ENCODE measurements at regions not wholly inside any gene's neighbourhood (a gene's known extent, or its start where the extent isn't known, plus 50 kb on each side); places are given as distances from the start of the nearest gene placed in this dataset.
A peak's percentile ranks its signal among the peaks of the same experiment; 100 is the strongest.

- no peaks in the 10 kb centered on the region for H3K27me3 ChIP-seq (ENCODE audit: control insufficient read depth, insufficient read depth, low read length)
- H3K27ac Mint-ChIP-seq, result no peak overlapping the region
Observed at GRCh38 chr1:239262538-239262937, 123.8 kb upstream of the CHRM3 start.

DNA sequence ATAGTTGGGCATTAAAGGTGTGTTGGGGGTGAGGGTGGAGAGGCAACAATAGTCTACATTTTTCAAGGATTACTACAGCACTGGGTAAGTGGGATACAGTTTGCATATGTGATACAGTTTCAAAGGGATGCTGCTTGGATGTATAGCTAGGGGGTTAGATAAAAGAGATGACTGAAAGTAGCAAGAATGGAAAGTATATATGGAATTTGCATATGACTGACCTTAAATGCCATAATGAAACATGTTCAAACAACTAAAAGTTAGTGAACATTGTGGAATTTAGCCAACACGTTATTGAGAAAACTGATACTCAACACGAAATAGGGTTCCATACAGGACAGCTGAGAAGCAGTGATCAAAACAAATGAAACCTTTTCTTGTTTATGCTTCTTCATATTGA lies 124.8 kb upstream of the CHRM3 start:
- Mint-ChIP-seq H3K4me3 (no peak overlapping the region), H3K4me1 (no peaks in the 10 kb centered on the region)
- no peak overlapping the region for H3K4me3 ChIP-seq (ENCODE audit: low read depth, low read length)

More at GRCh38 chr1:239262538-239262937, 123.8 kb upstream of the CHRM3 start:
- no peaks in the 10 kb centered on the region for H3K36me3 Mint-ChIP-seq
- no peaks in the 10 kb centered on the region for H3K36me3 ChIP-seq (ENCODE audit: control insufficient read depth, insufficient read depth, low read length)
- ATAC-seq (ENCODE audit: low read depth in 2 of 2) (no peak), DNase-seq (no peak)
- no peaks in the 10 kb centered on the region for H3K9me3 ChIP-seq (ENCODE audit: control insufficient read depth in 2 of 2, low read length in 2 of 2)
- H3K27ac ChIP-seq (ENCODE audit: insufficient read depth, low read length, poor library complexity, severe bottlenecking), result no peak overlapping the region
- no peaks in the 10 kb centered on the region for H3K27me3 Mint-ChIP-seq
- H3K4me3 ChIP-seq (ENCODE audit: low read depth, low read length), result no peak overlapping the region
- no peaks in the 10 kb centered on the region for H3K4me1 Mint-ChIP-seq
- H3K4me1 ChIP-seq (ENCODE audit: control insufficient read depth, insufficient read depth, low read length, poor library complexity, severe bottlenecking), result no peaks in the 10 kb centered on the region
- no peak overlapping the region for H3K4me3 Mint-ChIP-seq
- H3K9me3 Mint-ChIP-seq, result peaks cover 0 to 6% (median 0%) of the 10 kb centered on the region in 7 donors

DNA sequence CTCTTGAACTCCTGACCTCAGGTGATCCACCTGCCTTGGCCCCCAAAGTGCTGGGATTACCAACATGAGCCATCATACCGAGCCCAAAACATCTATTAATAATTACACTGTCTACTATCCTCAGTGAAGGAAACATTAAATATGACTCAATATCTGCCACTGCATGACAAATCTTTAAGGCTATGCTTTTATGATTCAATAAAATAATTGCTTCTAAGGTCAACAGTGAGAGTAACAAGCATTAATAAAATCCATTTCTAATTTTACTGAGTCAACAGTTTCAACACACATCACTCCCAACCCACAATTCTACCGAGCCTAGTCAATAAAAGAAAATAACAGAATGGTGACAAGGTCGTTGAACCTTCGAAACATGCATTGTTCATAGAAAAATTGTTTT lies 125.5 kb upstream of the CHRM3 start:
- H3K36me3 Mint-ChIP-seq, result no peaks in the 10 kb centered on the region
- Histone ChIP-seq H3K9me3 (ENCODE audit: control insufficient read depth in 2 of 2, low read length in 2 of 2) (no peaks in the 10 kb centered on the region), H3K36me3 (ENCODE audit: control insufficient read depth, insufficient read depth, low read length) (no peaks in the 10 kb centered on the region), H3K27me3 (ENCODE audit: control insufficient read depth, insufficient read depth, low read length) (no peaks in the 10 kb centered on the region), H3K4me1 (ENCODE audit: control insufficient read depth, insufficient read depth, low read length, poor library complexity, severe bottlenecking) (no peaks in the 10 kb centered on the region), H3K4me3 (ENCODE audit: low read depth, low read length) (no peak overlapping the region), H3K27ac (ENCODE audit: insufficient read depth, low read length, poor library complexity, severe bottlenecking) (no peak overlapping the region)
- H3K9me3 Mint-ChIP-seq, result peaks cover 0 to 9% (median 3%) of the 10 kb centered on the region in 7 donors
- no peaks in the 10 kb centered on the region for H3K27me3 Mint-ChIP-seq
- H3K27ac Mint-ChIP-seq, result no peak overlapping the region
- DNase-seq (no peak), ATAC-seq (ENCODE audit: low read depth in 2 of 2) (no peak)
- no peak overlapping the region for H3K4me3 Mint-ChIP-seq
- no peaks in the 10 kb centered on the region for H3K4me1 Mint-ChIP-seq

More for the DNA sequence above, 124.8 kb upstream of the CHRM3 start:
- Histone ChIP-seq H3K27me3 (ENCODE audit: control insufficient read depth, insufficient read depth, low read length) (no peaks in the 10 kb centered on the region), H3K9me3 (ENCODE audit: control insufficient read depth in 2 of 2, low read length in 2 of 2) (no peaks in the 10 kb centered on the region), H3K27ac (ENCODE audit: insufficient read depth, low read length, poor library complexity, severe bottlenecking) (no peak overlapping the region), H3K36me3 (ENCODE audit: control insufficient read depth, insufficient read depth, low read length) (no peaks in the 10 kb centered on the region), H3K4me1 (ENCODE audit: control insufficient read depth, insufficient read depth, low read length, poor library complexity, severe bottlenecking) (no peaks in the 10 kb centered on the region)
- peaks cover 0 to 9% (median 2%) of the 10 kb centered on the region in 7 donors for H3K9me3 Mint-ChIP-seq
- no peaks in the 10 kb centered on the region for H3K27me3 Mint-ChIP-seq
- no peak overlapping the region for H3K27ac Mint-ChIP-seq
- H3K36me3 Mint-ChIP-seq, result no peaks in the 10 kb centered on the region
- ATAC-seq (ENCODE audit: low read depth in 2 of 2), result peak in 1 of 2 donors; percentile 20
- DNase-seq, result no peak

- Histone ChIP-seq H3K27ac (ENCODE audit: insufficient read depth, low read length, poor library complexity, severe bottlenecking) (no peak overlapping the region), H3K4me3 (ENCODE audit: low read depth, low read length) (no peak overlapping the region), H3K4me1 (ENCODE audit: control insufficient read depth, insufficient read depth, low read length, poor library complexity, severe bottlenecking) (no peaks in the 10 kb centered on the region), H3K9me3 (ENCODE audit: control insufficient read depth in 2 of 2, low read length in 2 of 2) (no peaks in the 10 kb centered on the region), H3K36me3 (ENCODE audit: control insufficient read depth, insufficient read depth, low read length) (no peaks in the 10 kb centered on the region), H3K27me3 (ENCODE audit: control insufficient read depth, insufficient read depth, low read length) (no peaks in the 10 kb centered on the region)
- H3K27me3 Mint-ChIP-seq, result no peaks in the 10 kb centered on the region
- H3K9me3 Mint-ChIP-seq, result peaks cover 0 to 12% (median 9%) of the 10 kb centered on the region in 7 donors
- H3K4me1 Mint-ChIP-seq, result no peaks in the 10 kb centered on the region
- H3K27ac Mint-ChIP-seq, result no peak overlapping the region
- DNase-seq (no peak), ATAC-seq (ENCODE audit: low read depth in 2 of 2) (no peak)
- H3K36me3 Mint-ChIP-seq, result no peaks in the 10 kb centered on the region
- no peak overlapping the region for H3K4me3 Mint-ChIP-seq
Observed at GRCh38 chr1:239255628-239256160, 130.7 kb upstream of the CHRM3 start.

DNA sequence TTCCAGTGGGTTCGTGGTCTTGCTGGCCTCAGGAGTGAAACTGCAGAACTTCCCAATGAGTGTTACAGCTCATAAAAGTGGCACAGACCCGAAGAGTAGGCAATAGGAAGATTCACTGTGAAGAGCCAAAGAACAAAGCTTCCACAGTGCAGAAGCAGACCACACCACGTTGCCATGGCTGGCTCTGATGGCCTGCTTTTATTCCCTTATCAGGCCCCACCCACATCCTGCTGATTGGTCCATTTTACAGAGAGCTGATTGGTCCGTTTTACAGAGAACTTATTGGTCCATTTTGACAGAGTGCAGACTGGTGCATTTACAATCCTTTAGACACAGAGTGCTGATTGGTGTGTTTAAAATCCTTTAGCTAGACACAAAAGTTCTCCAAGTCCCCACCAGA lies 131.4 kb upstream of the CHRM3 start:
- H3K4me3 Mint-ChIP-seq, result no peak overlapping the region
- Histone ChIP-seq H3K27ac (ENCODE audit: insufficient read depth, low read length, poor library complexity, severe bottlenecking) (no peak overlapping the region), H3K9me3 (ENCODE audit: control insufficient read depth in 2 of 2, low read length in 2 of 2) (no peaks in the 10 kb centered on the region), H3K36me3 (ENCODE audit: control insufficient read depth, insufficient read depth, low read length) (no peaks in the 10 kb centered on the region), H3K4me1 (ENCODE audit: control insufficient read depth, insufficient read depth, low read length, poor library complexity, severe bottlenecking) (no peaks in the 10 kb centered on the region), H3K27me3 (ENCODE audit: control insufficient read depth, insufficient read depth, low read length) (no peaks in the 10 kb centered on the region), H3K4me3 (ENCODE audit: low read depth, low read length) (no peak overlapping the region)
- DNase-seq (no peak), ATAC-seq (ENCODE audit: low read depth in 2 of 2) (no peak)
- H3K36me3 Mint-ChIP-seq, result no peaks in the 10 kb centered on the region
- no peaks in the 10 kb centered on the region for H3K4me1 Mint-ChIP-seq
- H3K27me3 Mint-ChIP-seq, result no peaks in the 10 kb centered on the region
- H3K27ac Mint-ChIP-seq, result no peak overlapping the region
- peaks cover 0 to 12% (median 9%) of the 10 kb centered on the region in 7 donors for H3K9me3 Mint-ChIP-seq

DNA sequence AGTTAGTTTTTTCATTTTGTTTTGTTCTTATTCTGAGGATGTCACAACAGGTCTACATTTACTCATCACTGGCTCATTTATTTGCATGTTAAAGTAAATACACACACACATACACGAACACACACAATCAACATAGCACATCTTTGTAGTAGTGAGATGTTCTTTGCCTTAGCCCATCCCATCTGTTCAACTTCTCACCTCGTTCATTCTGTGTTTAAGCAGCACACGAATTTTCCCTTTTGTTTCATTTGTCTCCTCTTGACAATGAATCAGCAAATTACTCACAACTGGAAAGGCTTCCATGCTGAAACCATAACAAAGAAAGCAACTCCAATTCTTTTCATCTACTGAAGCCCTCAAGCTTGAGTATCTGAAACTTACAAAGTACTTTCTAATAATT lies 133.3 kb upstream of the CHRM3 start:
- H3K4me3 Mint-ChIP-seq, result no peak overlapping the region
- no peak for DNase-seq
- Histone ChIP-seq H3K36me3 (ENCODE audit: control insufficient read depth, insufficient read depth, low read length) (no peaks in the 10 kb centered on the region), H3K27ac (ENCODE audit: insufficient read depth, low read length, poor library complexity, severe bottlenecking) (no peak overlapping the region), H3K27me3 (ENCODE audit: control insufficient read depth, insufficient read depth, low read length) (no peaks in the 10 kb centered on the region), H3K4me1 (ENCODE audit: control insufficient read depth, insufficient read depth, low read length, poor library complexity, severe bottlenecking) (no peaks in the 10 kb centered on the region), H3K9me3 (ENCODE audit: control insufficient read depth in 2 of 2, low read length in 2 of 2) (no peaks in the 10 kb centered on the region), H3K4me3 (ENCODE audit: low read depth, low read length) (no peak overlapping the region)
- H3K4me1 Mint-ChIP-seq, result no peaks in the 10 kb centered on the region
- no peak overlapping the region for H3K27ac Mint-ChIP-seq
- H3K9me3 Mint-ChIP-seq, result peaks cover 0 to 12% (median 9%) of the 10 kb centered on the region in 7 donors
- no peaks in the 10 kb centered on the region for H3K27me3 Mint-ChIP-seq
- no peaks in the 10 kb centered on the region for H3K36me3 Mint-ChIP-seq
- ATAC-seq (ENCODE audit: low read depth in 2 of 2), result no peak

- DNase-seq (no peak), ATAC-seq (ENCODE audit: low read depth in 2 of 2) (no peak)
- Histone ChIP-seq H3K4me1 (ENCODE audit: control insufficient read depth, insufficient read depth, low read length, poor library complexity, severe bottlenecking) (no peaks in the 10 kb centered on the region), H3K36me3 (ENCODE audit: control insufficient read depth, insufficient read depth, low read length) (no peaks in the 10 kb centered on the region), H3K27ac (ENCODE audit: insufficient read depth, low read length, poor library complexity, severe bottlenecking) (no peak overlapping the region), H3K9me3 (ENCODE audit: control insufficient read depth in 2 of 2, low read length in 2 of 2) (no peaks in the 10 kb centered on the region), H3K4me3 (ENCODE audit: low read depth, low read length) (no peak overlapping the region), H3K27me3 (ENCODE audit: control insufficient read depth, insufficient read depth, low read length) (no peaks in the 10 kb centered on the region)
- H3K9me3 Mint-ChIP-seq, result peaks cover 0 to 11% (median 6%) of the 10 kb centered on the region in 7 donors
- H3K27ac Mint-ChIP-seq, result no peak overlapping the region
- H3K27me3 Mint-ChIP-seq, result no peaks in the 10 kb centered on the region
- H3K36me3 Mint-ChIP-seq, result no peaks in the 10 kb centered on the region
- H3K4me3 Mint-ChIP-seq, result no peak overlapping the region
- no peaks in the 10 kb centered on the region for H3K4me1 Mint-ChIP-seq
Observed at GRCh38 chr1:239250353-239251035, 135.9 kb upstream of the CHRM3 start.

- Histone ChIP-seq H3K4me3 (ENCODE audit: low read depth, low read length) (no peak overlapping the region), H3K27ac (ENCODE audit: insufficient read depth, low read length, poor library complexity, severe bottlenecking) (no peak overlapping the region), H3K4me1 (ENCODE audit: control insufficient read depth, insufficient read depth, low read length, poor library complexity, severe bottlenecking) (no peaks in the 10 kb centered on the region), H3K36me3 (ENCODE audit: control insufficient read depth, insufficient read depth, low read length) (no peaks in the 10 kb centered on the region), H3K9me3 (ENCODE audit: control insufficient read depth in 2 of 2, low read length in 2 of 2) (no peaks in the 10 kb centered on the region), H3K27me3 (ENCODE audit: control insufficient read depth, insufficient read depth, low read length) (no peaks in the 10 kb centered on the region)
- no peak for ATAC-seq (ENCODE audit: low read depth in 2 of 2)
- H3K27ac Mint-ChIP-seq, result no peak overlapping the region
- no peaks in the 10 kb centered on the region for H3K36me3 Mint-ChIP-seq
- H3K9me3 Mint-ChIP-seq, result peaks cover 0 to 9% (median 5%) of the 10 kb centered on the region in 7 donors
- no peaks in the 10 kb centered on the region for H3K27me3 Mint-ChIP-seq
- H3K4me3 Mint-ChIP-seq, result no peak overlapping the region
- no peak for DNase-seq
- no peaks in the 10 kb centered on the region for H3K4me1 Mint-ChIP-seq
Observed at GRCh38 chr1:239247285-239247684, 139.1 kb upstream of the CHRM3 start.

Measured in CD4-positive, CD25-positive, alpha-beta regulatory T cell (primary cell).